ENCODE measurements at regions not wholly inside any gene's neighbourhood (a gene's known extent, or its start where the extent isn't known, plus 50 kb on each side); places are given as distances from the start of the nearest gene placed in this dataset.

DNA sequence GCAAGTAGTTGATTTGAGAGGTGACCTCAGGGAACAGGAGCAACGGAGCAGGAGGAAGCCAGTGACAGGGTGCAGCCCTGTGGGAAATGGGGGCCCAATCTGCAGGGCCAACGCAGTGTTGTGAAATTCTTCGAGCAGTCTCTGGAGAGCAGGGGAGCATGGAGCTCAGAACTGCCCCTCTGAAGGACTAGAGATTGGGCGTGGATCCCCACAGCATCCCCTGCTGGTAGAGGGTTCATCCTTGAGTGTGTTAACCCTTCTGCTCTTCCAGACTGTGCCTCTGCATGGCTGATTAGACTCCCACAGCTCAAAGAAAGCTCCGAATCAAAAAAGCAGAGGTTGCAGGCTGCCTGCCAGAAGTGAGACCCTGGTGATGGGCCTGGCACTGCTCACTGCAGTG lies 77.9 kb upstream of the UQCRFS1 start:
- no peak for DNase-seq (ENCODE audit: low spot score)
- TF ChIP-seq, protein P1, sequence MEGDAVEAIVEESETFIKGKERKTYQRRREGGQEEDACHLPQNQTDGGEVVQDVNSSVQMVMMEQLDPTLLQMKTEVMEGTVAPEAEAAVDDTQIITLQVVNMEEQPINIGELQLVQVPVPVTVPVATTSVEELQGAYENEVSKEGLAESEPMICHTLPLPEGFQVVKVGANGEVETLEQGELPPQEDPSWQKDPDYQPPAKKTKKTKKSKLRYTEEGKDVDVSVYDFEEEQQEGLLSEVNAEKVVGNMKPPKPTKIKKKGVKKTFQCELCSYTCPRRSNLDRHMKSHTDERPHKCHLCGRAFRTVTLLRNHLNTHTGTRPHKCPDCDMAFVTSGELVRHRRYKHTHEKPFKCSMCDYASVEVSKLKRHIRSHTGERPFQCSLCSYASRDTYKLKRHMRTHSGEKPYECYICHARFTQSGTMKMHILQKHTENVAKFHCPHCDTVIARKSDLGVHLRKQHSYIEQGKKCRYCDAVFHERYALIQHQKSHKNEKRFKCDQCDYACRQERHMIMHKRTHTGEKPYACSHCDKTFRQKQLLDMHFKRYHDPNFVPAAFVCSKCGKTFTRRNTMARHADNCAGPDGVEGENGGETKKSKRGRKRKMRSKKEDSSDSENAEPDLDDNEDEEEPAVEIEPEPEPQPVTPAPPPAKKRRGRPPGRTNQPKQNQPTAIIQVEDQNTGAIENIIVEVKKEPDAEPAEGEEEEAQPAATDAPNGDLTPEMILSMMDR (IDR thresholded peaks at IDR 0.05): no peak

DNA sequence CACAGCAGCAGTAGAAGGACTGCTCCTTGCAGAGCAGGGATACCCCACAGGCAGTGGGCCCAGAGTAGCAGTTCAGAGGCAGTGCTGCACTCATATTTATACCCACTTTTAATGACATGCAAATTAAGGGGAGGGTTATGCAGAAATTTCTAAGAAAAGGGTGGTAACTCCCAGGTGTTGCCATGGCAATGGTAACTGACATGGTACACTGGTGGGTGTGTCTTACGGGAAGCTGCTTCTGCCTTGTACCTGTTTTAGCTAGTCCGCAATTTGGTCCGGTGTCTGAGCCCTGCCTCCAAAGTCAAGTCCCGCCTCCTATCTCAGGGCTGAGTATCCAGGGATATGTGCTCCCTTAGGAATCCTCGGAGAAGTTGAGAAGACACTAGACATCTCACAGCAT lies 79.2 kb upstream of the UQCRFS1 start:
- TF ChIP-seq, protein P1 (IDR thresholded peaks at IDR 0.05): no peak

More for the DNA sequence above, 77.9 kb upstream of the UQCRFS1 start:
- no peak overlapping the region for H3K4me3 ChIP-seq
- H3K27ac ChIP-seq: no peak overlapping the region

DNA sequence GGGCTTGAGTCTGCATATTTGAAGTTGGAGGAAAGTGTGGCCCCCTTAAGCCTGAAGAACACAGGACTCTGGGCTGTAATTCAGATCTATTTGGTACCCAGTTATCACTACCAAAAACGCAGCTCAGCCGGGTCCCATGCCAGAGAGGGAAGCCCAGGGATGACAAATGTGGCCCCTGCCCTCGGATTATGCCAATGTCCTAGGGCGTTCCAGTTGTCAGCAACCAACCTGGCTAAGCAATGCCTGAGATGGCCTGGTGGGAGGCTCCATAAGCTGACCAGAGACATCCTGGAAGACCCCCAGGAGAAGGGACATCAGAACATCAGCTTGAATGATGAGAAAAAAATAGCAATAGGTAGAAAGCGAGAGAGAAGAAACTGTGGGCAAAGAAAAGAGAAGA lies 79.6 kb upstream of the UQCRFS1 start:
- Histone ChIP-seq H3K4me3 (no peak overlapping the region), H3K27ac (no peak overlapping the region)
- TF ChIP-seq, protein P1 (IDR thresholded peaks at IDR 0.05): no peak
- DNase-seq (ENCODE audit: low spot score): no peak

More for the DNA sequence above, 79.2 kb upstream of the UQCRFS1 start:
- Histone ChIP-seq H3K4me3 (no peak overlapping the region), H3K27ac (no peak overlapping the region)
- DNase-seq (ENCODE audit: low spot score): no peak

DNA sequence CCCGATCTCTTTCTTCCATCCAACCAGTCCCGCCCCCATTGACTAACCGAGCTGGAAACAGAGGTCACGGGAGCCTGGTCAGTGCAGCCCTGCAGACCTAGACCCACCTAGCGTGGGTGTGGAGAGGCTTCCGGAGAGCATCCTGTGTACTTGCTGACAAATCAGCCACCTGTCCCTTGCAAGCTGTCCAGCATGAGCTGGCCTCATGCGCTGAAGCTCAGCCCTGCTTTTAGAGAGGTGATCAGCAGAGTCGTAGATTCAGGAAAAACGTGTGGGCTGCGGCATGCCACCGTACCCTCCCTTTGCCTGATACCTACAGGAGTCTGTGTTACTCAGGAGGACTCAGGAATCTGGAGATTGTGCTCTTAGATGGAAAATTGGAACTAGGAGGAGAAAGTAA lies 80.3 kb upstream of the UQCRFS1 start:
- no peak for DNase-seq (ENCODE audit: low spot score)
- TF ChIP-seq, protein P1 (IDR thresholded peaks at IDR 0.05): no peak
- H3K27ac ChIP-seq: no peak overlapping the region
- H3K4me3 ChIP-seq: no peak overlapping the region

DNA sequence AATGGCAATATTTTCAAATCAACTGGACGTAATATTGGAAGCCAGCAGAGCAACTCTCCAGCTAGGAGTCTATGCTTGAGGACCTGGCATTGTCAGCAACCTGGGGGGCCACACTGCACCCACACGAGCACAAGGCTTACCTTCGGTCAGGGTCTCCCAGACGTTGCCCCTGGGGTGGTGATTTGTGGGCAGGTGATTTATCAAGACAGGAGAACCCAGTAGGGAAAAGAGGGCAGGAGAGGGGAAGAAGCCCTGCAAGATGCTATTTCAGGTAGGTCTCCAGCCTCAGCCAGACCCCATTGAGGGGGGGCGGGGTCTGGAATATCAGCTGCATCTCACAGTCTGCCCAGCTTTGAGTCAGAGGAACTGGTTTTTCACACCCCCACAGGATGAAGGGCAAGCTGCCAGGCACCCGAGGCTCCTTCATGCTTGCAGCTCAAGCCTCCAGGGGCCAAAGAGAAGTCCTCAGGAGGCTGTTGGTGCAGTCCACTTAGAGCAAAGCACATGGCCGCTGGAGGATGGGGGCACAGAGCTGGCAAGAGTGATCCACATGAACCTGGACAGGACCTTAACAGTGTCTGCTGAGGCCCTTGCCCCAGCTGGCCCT lies 80.9 kb upstream of the UQCRFS1 start:
- TF ChIP-seq, protein P1 (IDR thresholded peaks at IDR 0.05): no peak
- Histone ChIP-seq H3K27ac (no peak overlapping the region), H3K4me3 (no peak overlapping the region)
- DNase-seq (ENCODE audit: low spot score): no peak

DNA sequence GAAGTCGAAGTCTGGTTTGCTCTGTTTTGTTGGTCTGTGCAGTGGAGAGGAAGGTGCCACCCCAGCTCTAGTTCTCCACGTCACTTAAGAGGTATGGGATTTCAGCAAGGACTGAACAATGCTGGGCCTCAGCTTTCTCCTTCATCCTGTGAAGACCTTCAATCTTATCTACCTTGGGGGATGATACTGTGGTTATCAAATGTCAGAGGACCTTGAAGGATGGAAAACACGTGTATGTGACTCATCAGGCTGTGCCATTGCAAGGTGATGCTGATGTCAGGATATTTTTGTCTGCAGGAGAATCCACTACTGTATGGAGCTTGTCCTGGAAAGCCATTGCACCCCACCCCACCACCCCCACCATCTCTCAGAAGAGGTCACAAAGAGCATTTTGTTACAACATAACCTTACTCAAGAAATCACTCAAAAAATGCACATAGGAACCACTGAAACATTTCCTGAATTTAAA lies 81.4 kb upstream of the UQCRFS1 start:
- no peak overlapping the region for H3K27ac ChIP-seq
- no peak for DNase-seq (ENCODE audit: low spot score)
- no peak overlapping the region for H3K4me3 ChIP-seq
- TF ChIP-seq, protein P1 (IDR thresholded peaks at IDR 0.05): no peak

DNA sequence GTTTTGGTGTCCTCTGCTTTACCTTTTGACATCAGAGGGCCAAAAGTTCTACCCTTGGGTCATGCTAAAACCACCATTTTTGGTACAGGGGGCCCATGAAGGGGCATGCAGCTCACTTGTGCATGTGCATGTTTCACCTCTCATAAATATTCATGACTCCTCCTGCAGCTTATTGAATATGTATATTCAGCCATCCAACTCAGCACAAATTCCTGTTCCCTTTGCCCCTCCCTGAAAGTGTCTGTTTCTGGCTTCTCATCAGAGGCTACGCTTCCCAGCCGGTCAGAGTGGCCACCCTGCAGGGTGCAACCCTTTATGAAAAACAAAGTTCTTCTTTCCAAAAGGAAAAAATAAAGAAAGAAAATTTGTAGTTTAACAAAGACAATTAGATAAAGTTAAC lies 82.3 kb upstream of the UQCRFS1 start:
- TF ChIP-seq, protein P1 (IDR thresholded peaks at IDR 0.05): no peak
- H3K4me3 ChIP-seq: no peak overlapping the region
- no peak overlapping the region for H3K27ac ChIP-seq
- DNase-seq (ENCODE audit: low spot score): no peak
